Panc1 (cell line): ENCODE measurements at regions not wholly inside any gene's neighbourhood (a gene's known extent, or its start where the extent isn't known, plus 50 kb on each side); places are given as distances from the start of the nearest gene placed in this dataset.

ENCODE experiments used
- ATAC-seq: fragments of 200-7000 bp; cut with Tn5 transposase; 2 replicates; pipeline ENCODE4 v1.9.1; 2020; ENCODE audit warnings: mild to moderate bottlenecking, moderate library complexity
- BruUV-seq: library from RNA; stranded (reverse); fragments of 400-500 nt; replicated peaks from 2 replicates; lab custom pipeline; 2021; lab: Mats Ljungman, UMichigan
- CTCF ChIA-PET: fragments of 300-600 bp; sonication (Branson Sonifier 250); formaldehyde crosslinking; loops from one replicate; lab custom pipeline; 2022; ENCODE audit warnings: antibody characterized with exemption; lab: Charles Lee
- POLR2A ChIA-PET: fragments of 300-600 bp; sonication (Branson Sonifier 250); formaldehyde crosslinking; loops from one replicate; lab custom pipeline; 2022; ENCODE audit warnings: antibody characterized with exemption; lab: Charles Lee
- DNase-seq: peaks from one replicate; pipeline ENCODE4 v3.0.0-alpha.2; 2010; ENCODE audit warnings: low read depth, low spot score
- H3K27ac ChIP-seq: 2 replicates; pipeline ENCODE4 v1.5.1; 2011; ENCODE audit warnings: mild to moderate bottlenecking, low read length, inconsistent platforms
- H3K27me3 ChIP-seq: fragments of 200-500 bp; sonication (Bioruptor generic); 2 replicates; pipeline ENCODE4 v1.6.0; 2014; ENCODE audit warnings: low read length, inconsistent platforms; ENCODE audit not compliant: control insufficient read depth, insufficient read depth
- H3K36me3 ChIP-seq: fragments of 200-500 bp; sonication (Bioruptor generic); 2 replicates; pipeline ENCODE4 v1.5.1; 2014; ENCODE audit warnings: inconsistent platforms, mild to moderate bottlenecking, low read length, moderate library complexity; ENCODE audit not compliant: control insufficient read depth, insufficient read depth
- H3K4me1 ChIP-seq: 2 replicates; pipeline ENCODE4 v1.5.1; 2011; ENCODE audit warnings: inconsistent platforms, mild to moderate bottlenecking, low read length, moderate library complexity; ENCODE audit not compliant: control insufficient read depth, insufficient read depth
- H3K4me3 ChIP-seq, 2 experiments: 2 replicates each; pipeline ENCODE4 v1.5.1; 2011 to 2012; ENCODE audit warnings: low read depth in 2 of 2, low read length in 2 of 2, mild to moderate bottlenecking in 2 of 2, inconsistent platforms in 1 of 2, moderate library complexity in 1 of 2
- H3K9me3 ChIP-seq: fragments of 200-500 bp; sonication (Bioruptor generic); 2 replicates; pipeline ENCODE4 v1.5.1; 2014; ENCODE audit warnings: low read depth, mild to moderate bottlenecking, inconsistent platforms, low read length, moderate library complexity; ENCODE audit not compliant: control insufficient read depth, insufficient read depth
- POLR2AphosphoS5 ChIP-seq: IDR thresholded peaks from 2 replicates; pipeline ENCODE4 v1.6.1; 2012; ENCODE audit warnings: mild to moderate bottlenecking, low read depth, low read length, moderate library complexity
- REST ChIP-seq, 2 experiments: IDR thresholded peaks; 2 replicates each; pipeline ENCODE4 v1.6.1; 2011 to 2012; ENCODE audit warnings: low read depth in 2 of 2, control low read depth in 1 of 2, low read length in 1 of 2, mild to moderate bottlenecking in 1 of 2, moderate library complexity in 1 of 2; ENCODE audit not compliant: insufficient read depth in 1 of 2
- SIN3A ChIP-seq: IDR thresholded peaks from 2 replicates; pipeline ENCODE4 v1.6.1; 2012; ENCODE audit warnings: low read depth, mild to moderate bottlenecking, low read length, moderate library complexity, borderline replicate concordance; ENCODE audit not compliant: insufficient read depth
- TCF7L2 ChIP-seq: IDR thresholded peaks from 2 replicates; pipeline ENCODE4 v1.6.1; 2011; ENCODE audit warnings: mild to moderate bottlenecking, low read depth, low read length, inconsistent platforms
- in situ Hi-C: cut with HindIII; loops from 2 replicates; pipeline ENCODE4 v1.10.0; 2016; ENCODE audit warnings: low sequenced_read_pairs, low pct_unique_long_range_greater_than_20kb
- intact Hi-C: fragments of 100-400 bp; cut with micrococcal nuclease; formaldehyde crosslinking; loops from one replicate; pipeline ENCODE4 v1.10.0; 2022; ENCODE audit not compliant: unreplicated experiment
- TF ChIP-seq, protein P1 (sequence below): fragments of 450-650 bp; IDR thresholded peaks from 2 replicates; pipeline ENCODE4 v1.5.1; 2017; ENCODE audit warnings: mild to moderate bottlenecking

- no TSS peak for BruUV-seq
- Histone ChIP-seq H3K4me3 (no peak overlapping the region), H3K4me1 (no peaks in the 10 kb centered on the region), H3K27me3 (no peaks in the 10 kb centered on the region), H3K9me3 (no peaks in the 10 kb centered on the region), H3K36me3 (no peaks in the 10 kb centered on the region), H3K27ac (no peak overlapping the region)
- no peak for DNase-seq
- intact Hi-C loops (no loop called here), in situ Hi-C loops (no loop called here)
- ChIA-PET POLR2A (no interaction called here), CTCF (no interaction called here)
- TF ChIP-seq SIN3A (no peak), REST (IDR thresholded peaks at IDR 0.05; ENCODE audit: insufficient read depth in 1 of 2, low read depth in 2 of 2, low read length in 1 of 2) (no peak), TCF7L2 (no peak), POLR2AphosphoS5 (no peak)
- TF ChIP-seq, protein P1, sequence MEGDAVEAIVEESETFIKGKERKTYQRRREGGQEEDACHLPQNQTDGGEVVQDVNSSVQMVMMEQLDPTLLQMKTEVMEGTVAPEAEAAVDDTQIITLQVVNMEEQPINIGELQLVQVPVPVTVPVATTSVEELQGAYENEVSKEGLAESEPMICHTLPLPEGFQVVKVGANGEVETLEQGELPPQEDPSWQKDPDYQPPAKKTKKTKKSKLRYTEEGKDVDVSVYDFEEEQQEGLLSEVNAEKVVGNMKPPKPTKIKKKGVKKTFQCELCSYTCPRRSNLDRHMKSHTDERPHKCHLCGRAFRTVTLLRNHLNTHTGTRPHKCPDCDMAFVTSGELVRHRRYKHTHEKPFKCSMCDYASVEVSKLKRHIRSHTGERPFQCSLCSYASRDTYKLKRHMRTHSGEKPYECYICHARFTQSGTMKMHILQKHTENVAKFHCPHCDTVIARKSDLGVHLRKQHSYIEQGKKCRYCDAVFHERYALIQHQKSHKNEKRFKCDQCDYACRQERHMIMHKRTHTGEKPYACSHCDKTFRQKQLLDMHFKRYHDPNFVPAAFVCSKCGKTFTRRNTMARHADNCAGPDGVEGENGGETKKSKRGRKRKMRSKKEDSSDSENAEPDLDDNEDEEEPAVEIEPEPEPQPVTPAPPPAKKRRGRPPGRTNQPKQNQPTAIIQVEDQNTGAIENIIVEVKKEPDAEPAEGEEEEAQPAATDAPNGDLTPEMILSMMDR: no peak
- ATAC-seq: no peak
These were observed 408.3 kb upstream of the ANKRD30A start for GRCh38 chr10:36717118-36717517.

GRCh38 chr10:36716291-36716690, 409.1 kb upstream of the ANKRD30A start:
- ChIA-PET CTCF (no interaction called here), POLR2A (no interaction called here)
- in situ Hi-C loops (no loop called here), intact Hi-C loops (no loop called here)
- TF ChIP-seq TCF7L2: no peak
- ATAC-seq: no peak
- Histone ChIP-seq H3K36me3 (no peaks in the 10 kb centered on the region), H3K4me3 (no peak overlapping the region), H3K27ac (no peak overlapping the region), H3K27me3 (no peaks in the 10 kb centered on the region), H3K4me1 (no peaks in the 10 kb centered on the region), H3K9me3 (no peaks in the 10 kb centered on the region)
- BruUV-seq: no TSS peak
- DNase-seq: no peak

GRCh38 chr10:36712695-36713094, 412.7 kb upstream of the ANKRD30A start:
- in situ Hi-C loops (no loop called here), intact Hi-C loops (no loop called here)
- ATAC-seq: no peak
- no peak for DNase-seq
- Histone ChIP-seq H3K4me3 (no peak overlapping the region), H3K9me3 (no peaks in the 10 kb centered on the region), H3K36me3 (no peaks in the 10 kb centered on the region), H3K27ac (no peak overlapping the region), H3K27me3 (no peaks in the 10 kb centered on the region), H3K4me1 (no peaks in the 10 kb centered on the region)
- TF ChIP-seq, protein P1: no peak
- no peak for TF ChIP-seq REST (IDR thresholded peaks at IDR 0.05; ENCODE audit: insufficient read depth in 1 of 2, low read depth in 2 of 2, low read length in 1 of 2)
- no peak for TF ChIP-seq POLR2AphosphoS5
- no peak for TF ChIP-seq TCF7L2
- no peak for TF ChIP-seq SIN3A
- no TSS peak for BruUV-seq
- POLR2A ChIA-PET: no interaction called here
- CTCF ChIA-PET: no interaction called here
